ENCODE measurements at regions not wholly inside any gene's neighbourhood (a gene's known extent, or its start where the extent isn't known, plus 50 kb on each side); places are given as distances from the start of the nearest gene placed in this dataset.
A peak's percentile ranks its signal among the peaks of the same experiment; 100 is the strongest.

- peaks cover 12% of the 10 kb centered on the region for H3K4me1 Mint-ChIP-seq
- H3K9me3 Mint-ChIP-seq, result no peaks in the 10 kb centered on the region
Measured at GRCh38 chr3:177318559-177318958, 121.3 kb upstream of the TBL1XR1 start.

DNA sequence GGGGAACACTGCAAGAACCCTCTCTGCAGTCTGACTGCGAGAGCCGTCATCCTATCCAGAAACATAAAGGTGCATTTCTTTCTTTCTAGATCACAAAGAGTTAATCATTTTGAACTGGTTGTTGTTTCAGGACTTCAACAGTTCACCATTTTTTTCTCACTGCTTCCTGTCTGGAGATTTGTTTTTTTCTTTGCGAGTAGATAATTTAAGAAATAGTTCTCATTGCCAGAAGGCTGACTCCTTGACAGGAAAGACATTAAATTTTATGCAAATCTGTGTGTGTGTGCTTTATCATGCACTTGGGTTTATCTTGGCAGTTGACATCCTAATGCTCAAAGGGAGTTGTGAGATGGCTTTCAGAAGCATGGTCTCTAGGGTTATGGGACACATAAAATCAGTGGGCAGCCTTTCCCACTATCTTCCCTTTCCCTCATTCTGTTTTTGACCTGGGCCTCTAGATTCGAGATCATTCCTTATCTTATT is 123.5 kb upstream of the TBL1XR1 start:
- H3K4me3 Mint-ChIP-seq, result no peak overlapping the region
- no peak for ATAC-seq (replicated peaks)
- no peak overlapping the region for H3K27ac Mint-ChIP-seq
- H3K27me3 Mint-ChIP-seq, result no peaks in the 10 kb centered on the region
- H3K36me3 Mint-ChIP-seq (ENCODE audit: low read depth), result no peaks in the 10 kb centered on the region
- peaks cover 6% of the 10 kb centered on the region for H3K4me1 Mint-ChIP-seq
- no peaks in the 10 kb centered on the region for H3K9me3 Mint-ChIP-seq

More at GRCh38 chr3:177318559-177318958, 121.3 kb upstream of the TBL1XR1 start:
- Mint-ChIP-seq H3K27me3 (no peaks in the 10 kb centered on the region), H3K27ac (no peak overlapping the region), H3K4me3 (no peak overlapping the region), H3K36me3 (ENCODE audit: low read depth) (no peaks in the 10 kb centered on the region)
- no peak for ATAC-seq (replicated peaks)

- H3K27me3 Mint-ChIP-seq, result no peaks in the 10 kb centered on the region
- no peak for ATAC-seq (replicated peaks)
Measured at GRCh38 chr3:177321819-177322218, 124.5 kb upstream of the TBL1XR1 start.

DNA sequence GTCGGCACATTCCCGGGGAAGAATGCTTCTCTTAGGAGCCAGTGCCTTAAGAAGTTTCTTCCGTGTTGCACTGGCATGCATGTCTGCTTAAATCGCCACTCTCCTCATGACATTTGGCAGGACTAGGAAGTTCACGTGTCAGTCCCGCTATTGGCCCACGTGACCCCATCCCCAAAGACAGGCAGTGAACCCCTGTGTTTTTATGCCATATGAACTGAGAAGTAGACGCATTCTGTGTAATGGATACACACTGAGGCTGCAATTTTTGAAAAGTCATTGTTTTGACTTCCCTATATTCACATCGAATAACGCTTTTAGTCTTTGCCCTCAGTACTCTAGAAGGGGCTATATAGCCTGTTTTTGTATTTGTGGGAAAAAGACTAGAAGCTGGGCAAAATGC is 125.6 kb upstream of the TBL1XR1 start:
- Mint-ChIP-seq H3K4me1 (peaks cover 6% of the 10 kb centered on the region), H3K27ac (no peak overlapping the region), H3K4me3 (no peak overlapping the region), H3K9me3 (no peaks in the 10 kb centered on the region), H3K36me3 (ENCODE audit: low read depth) (no peaks in the 10 kb centered on the region), H3K27me3 (no peaks in the 10 kb centered on the region)
- ATAC-seq (replicated peaks), result no peak

More at GRCh38 chr3:177321819-177322218, 124.5 kb upstream of the TBL1XR1 start:
- Mint-ChIP-seq H3K4me1 (peaks cover 6% of the 10 kb centered on the region), H3K4me3 (no peak overlapping the region), H3K36me3 (ENCODE audit: low read depth) (no peaks in the 10 kb centered on the region), H3K9me3 (no peaks in the 10 kb centered on the region), H3K27ac (no peak overlapping the region)

GRCh38 chr3:177329854-177330253 is 132.6 kb upstream of the TBL1XR1 start:
- H3K4me3 Mint-ChIP-seq, result no peak overlapping the region
- no peaks in the 10 kb centered on the region for H3K9me3 Mint-ChIP-seq
- H3K4me1 Mint-ChIP-seq, result no peaks in the 10 kb centered on the region
- no peak overlapping the region for H3K27ac Mint-ChIP-seq
- H3K27me3 Mint-ChIP-seq, result peaks cover under 1% of the 10 kb centered on the region
- no peaks in the 10 kb centered on the region for H3K36me3 Mint-ChIP-seq (ENCODE audit: low read depth)
- ATAC-seq (replicated peaks), result no peak

- Mint-ChIP-seq H3K36me3 (ENCODE audit: low read depth) (no peaks in the 10 kb centered on the region), H3K4me3 (no peak overlapping the region), H3K27ac (no peak overlapping the region), H3K4me1 (no peaks in the 10 kb centered on the region), H3K27me3 (peaks cover 3% of the 10 kb centered on the region), H3K9me3 (no peaks in the 10 kb centered on the region)
- no peak for ATAC-seq (replicated peaks)
Measured at GRCh38 chr3:177330779-177331178, 133.5 kb upstream of the TBL1XR1 start.

- Mint-ChIP-seq H3K27ac (no peak overlapping the region), H3K4me3 (no peak overlapping the region), H3K9me3 (no peaks in the 10 kb centered on the region), H3K4me1 (no peaks in the 10 kb centered on the region), H3K36me3 (ENCODE audit: low read depth) (no peaks in the 10 kb centered on the region), H3K27me3 (peaks cover 3% of the 10 kb centered on the region)
- no peak for ATAC-seq (replicated peaks)
Measured at GRCh38 chr3:177331203-177331835, 134.0 kb upstream of the TBL1XR1 start.

DNA sequence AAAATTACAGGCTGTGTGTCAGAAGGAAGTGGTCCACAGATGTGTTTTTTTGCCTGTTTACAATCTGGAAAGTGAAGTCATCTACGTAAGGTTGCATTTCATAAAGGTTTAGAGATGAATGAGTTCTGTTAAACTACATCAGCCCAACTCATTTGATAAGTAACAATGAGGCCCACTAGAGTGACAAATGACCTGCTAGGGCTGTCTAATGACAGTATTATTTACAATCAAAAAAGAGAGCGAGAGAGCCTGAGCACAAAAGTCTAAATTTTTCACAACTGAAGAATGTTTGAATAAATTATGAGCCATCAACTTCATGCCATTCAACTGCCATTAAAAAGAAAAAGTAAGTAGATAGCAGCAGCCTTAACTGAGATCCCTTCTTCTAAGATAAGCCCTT is 135.7 kb upstream of the TBL1XR1 start:
- Mint-ChIP-seq H3K4me3 (no peak overlapping the region), H3K27ac (no peak overlapping the region), H3K9me3 (no peaks in the 10 kb centered on the region), H3K4me1 (peaks cover 8% of the 10 kb centered on the region), H3K27me3 (peaks cover 3% of the 10 kb centered on the region), H3K36me3 (ENCODE audit: low read depth) (peaks cover 6% of the 10 kb centered on the region)
- ATAC-seq (replicated peaks), result no peak

DNA sequence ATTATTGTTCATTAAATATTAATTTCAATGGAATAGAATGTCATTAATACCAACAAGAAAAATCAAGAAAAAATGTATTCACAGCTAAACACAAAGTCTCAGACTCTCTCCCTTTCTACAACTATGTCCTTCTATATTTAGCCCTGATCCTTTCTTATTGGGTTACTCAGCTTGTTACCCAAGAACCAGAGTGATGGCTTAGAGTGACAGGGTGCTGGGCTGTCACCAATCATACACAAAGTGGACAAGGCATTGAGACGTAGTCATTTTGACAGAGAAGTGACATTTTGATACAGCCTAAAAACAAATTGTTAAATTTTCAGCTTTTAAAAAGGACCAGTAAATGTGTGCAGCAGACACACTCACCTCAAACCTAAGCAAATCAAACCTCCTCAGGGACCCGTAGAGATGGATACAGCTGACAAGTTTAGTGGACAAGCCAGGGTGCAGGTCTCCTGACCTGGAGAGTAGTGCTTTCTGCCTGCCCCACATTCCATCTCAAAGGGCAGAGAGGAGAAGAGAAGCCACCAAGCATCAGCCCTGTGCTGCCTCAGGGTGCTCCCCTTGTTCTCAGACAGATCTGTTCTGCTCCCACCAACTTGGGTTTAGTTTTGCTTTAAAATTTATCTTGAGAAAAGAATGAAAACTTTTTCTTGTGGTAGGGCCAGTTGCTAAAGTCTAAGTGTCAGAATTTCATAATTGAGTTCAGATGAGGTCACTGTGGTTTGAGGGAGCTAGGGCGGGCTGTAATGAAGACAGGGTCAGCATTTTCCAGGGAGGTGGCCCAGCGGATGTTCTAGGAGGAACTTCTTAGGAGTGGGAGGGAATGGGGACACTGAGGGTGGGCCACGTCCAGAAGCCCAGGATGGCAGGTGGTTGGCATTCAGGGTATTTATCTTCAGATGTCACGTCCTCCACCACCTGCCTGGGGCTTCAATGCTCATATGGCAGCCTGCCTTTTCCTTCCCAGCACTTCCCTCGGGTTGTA is 136.5 kb upstream of the TBL1XR1 start:
- Mint-ChIP-seq H3K27me3 (peaks cover 3% of the 10 kb centered on the region), H3K4me3 (no peak overlapping the region), H3K9me3 (no peaks in the 10 kb centered on the region), H3K36me3 (ENCODE audit: low read depth) (peaks cover 6% of the 10 kb centered on the region), H3K27ac (no peak overlapping the region), H3K4me1 (peaks cover 9% of the 10 kb centered on the region)
- no peak for ATAC-seq (replicated peaks)

DNA sequence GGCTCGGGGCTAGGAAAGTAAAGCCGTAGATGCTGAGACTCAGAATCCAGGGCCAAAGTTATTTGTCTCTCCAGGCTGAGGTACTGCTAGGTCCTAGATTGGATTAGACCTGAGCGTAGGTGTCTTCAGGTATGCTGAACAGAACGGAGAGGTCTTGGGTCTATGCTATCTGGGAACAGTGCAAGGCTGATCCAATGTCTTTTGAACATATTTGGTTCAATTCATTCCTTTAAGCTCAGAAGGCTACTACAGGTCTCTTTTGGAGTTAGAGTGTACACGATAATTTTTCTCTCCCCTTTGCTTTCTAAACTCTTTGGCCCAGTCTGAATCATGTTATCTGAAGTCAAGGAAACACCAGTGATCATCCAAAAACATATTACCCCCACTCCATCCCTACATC is 137.5 kb upstream of the TBL1XR1 start:
- Mint-ChIP-seq H3K27ac (no peak overlapping the region), H3K9me3 (no peaks in the 10 kb centered on the region), H3K4me3 (no peak overlapping the region), H3K27me3 (peaks cover 3% of the 10 kb centered on the region), H3K4me1 (peaks cover 9% of the 10 kb centered on the region), H3K36me3 (ENCODE audit: low read depth) (peaks cover 6% of the 10 kb centered on the region)
- no peak for ATAC-seq (replicated peaks)

GRCh38 chr3:177335728-177336127 is 138.4 kb upstream of the TBL1XR1 start:
- Mint-ChIP-seq H3K27ac (no peak overlapping the region), H3K4me3 (no peak overlapping the region), H3K36me3 (ENCODE audit: low read depth) (peaks cover 6% of the 10 kb centered on the region), H3K27me3 (peaks cover 3% of the 10 kb centered on the region), H3K9me3 (no peaks in the 10 kb centered on the region), H3K4me1 (peaks cover 9% of the 10 kb centered on the region)
- ATAC-seq (replicated peaks), result no peak

DNA sequence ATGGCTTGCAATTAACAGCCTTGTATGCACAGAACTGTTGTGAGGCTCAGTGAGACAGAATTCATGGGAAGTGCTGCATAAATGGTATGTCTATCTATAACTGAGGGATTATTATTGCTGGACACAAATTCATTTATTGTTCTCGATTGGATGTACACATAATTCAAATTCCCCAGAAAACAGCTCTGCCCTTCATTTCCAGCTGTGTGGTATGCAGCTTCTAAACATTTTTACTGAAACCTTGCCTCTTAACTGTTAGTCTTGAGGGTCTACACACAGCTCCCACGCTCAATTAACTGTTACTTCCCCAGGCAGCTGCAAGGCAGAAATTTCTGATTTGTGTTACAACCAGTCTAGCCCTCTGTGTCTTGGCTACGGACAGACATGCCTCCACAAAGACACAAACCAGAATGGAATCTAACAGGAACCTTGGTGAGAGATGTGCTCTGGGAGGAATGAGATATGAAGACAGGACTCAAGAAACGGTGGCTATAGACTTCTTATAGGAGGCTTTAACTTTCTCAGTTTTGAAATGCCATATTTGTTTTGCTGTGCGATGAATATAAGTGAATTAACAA is 139.7 kb upstream of the TBL1XR1 start:
- Mint-ChIP-seq H3K4me3 (peak overlapping the region; percentile 29), H3K27me3 (peaks cover 3% of the 10 kb centered on the region), H3K36me3 (ENCODE audit: low read depth) (peaks cover 6% of the 10 kb centered on the region), H3K9me3 (no peaks in the 10 kb centered on the region), H3K4me1 (peaks cover 9% of the 10 kb centered on the region), H3K27ac (peak overlapping the region; percentile 80)
- ATAC-seq (replicated peaks), result no peak

DNA sequence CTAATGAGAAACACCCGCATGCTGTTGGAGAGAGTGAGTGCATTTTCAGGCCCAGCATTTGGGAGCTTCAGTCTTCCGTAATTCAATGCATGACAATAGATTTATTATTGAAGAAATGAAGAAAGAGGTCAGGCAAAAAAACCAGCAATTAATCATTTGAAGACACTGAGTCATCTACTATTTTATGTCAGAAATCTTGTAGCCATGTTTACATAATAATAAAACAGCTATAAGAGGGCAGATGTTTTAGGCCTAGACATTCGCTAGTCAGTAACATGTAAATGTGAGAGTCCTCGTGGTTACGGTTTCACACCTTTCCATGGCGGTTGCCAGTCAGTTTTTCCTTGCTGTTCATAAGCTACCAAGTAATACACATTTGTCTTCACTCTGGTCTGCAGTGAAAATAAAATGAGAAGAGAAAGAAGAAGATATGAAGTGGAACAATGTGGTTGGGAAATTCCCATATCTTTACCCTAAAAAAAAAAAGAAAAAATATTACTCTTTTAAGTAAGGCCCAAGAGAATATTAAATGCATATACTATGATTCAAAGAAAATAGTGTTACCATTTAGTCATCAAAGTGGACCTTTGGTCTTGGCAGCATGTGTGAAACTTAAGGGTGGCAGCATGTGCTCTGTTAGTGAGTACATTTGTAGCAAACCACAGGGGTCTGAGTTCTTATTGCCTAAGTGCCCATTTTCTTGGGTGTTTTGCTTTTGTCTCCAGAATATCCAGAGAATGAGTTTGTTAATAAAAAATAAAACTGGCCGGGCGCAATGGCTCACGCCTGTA is 140.5 kb upstream of the TBL1XR1 start:
- Mint-ChIP-seq H3K36me3 (ENCODE audit: low read depth) (peaks cover 6% of the 10 kb centered on the region), H3K9me3 (no peaks in the 10 kb centered on the region), H3K4me3 (peak overlapping the region; percentile 29), H3K4me1 (peaks cover 9% of the 10 kb centered on the region), H3K27ac (peak overlapping the region; percentile 80), H3K27me3 (peaks cover 3% of the 10 kb centered on the region)
- peak; percentile 93 for ATAC-seq (replicated peaks)

GRCh38 chr3:177338697-177339219 is 141.5 kb upstream of the TBL1XR1 start:
- Mint-ChIP-seq H3K27me3 (peaks cover 3% of the 10 kb centered on the region), H3K27ac (peak overlapping the region; percentile 56), H3K4me3 (no peak overlapping the region), H3K36me3 (ENCODE audit: low read depth) (peaks cover 6% of the 10 kb centered on the region), H3K9me3 (no peaks in the 10 kb centered on the region), H3K4me1 (peaks cover 9% of the 10 kb centered on the region)
- ATAC-seq (replicated peaks), result no peak
